PC-9 (cell line): ENCODE measurements at regions not wholly inside any gene's neighbourhood (a gene's known extent, or its start where the extent isn't known, plus 50 kb on each side); places are given as distances from the start of the nearest gene placed in this dataset.

ENCODE experiments used
- BruUV-seq: library from RNA; stranded (reverse); fragments of 400-500 nt; replicated peaks from 2 replicates; lab custom pipeline; 2021; lab: Mats Ljungman, UMichigan
- CTCF ChIA-PET: fragments of 300-600 bp; sonication (Branson Sonifier 250); formaldehyde crosslinking; loops from one replicate; lab custom pipeline; 2022; ENCODE audit warnings: antibody characterized with exemption; lab: Charles Lee
- POLR2A ChIA-PET: fragments of 300-600 bp; sonication (Branson Sonifier 250); formaldehyde crosslinking; loops from one replicate; lab custom pipeline; 2022; ENCODE audit warnings: antibody characterized with exemption; ENCODE audit not compliant: unreplicated experiment; lab: Charles Lee
- DNase-seq, 2 experiments: peaks; one replicate each; pipeline versions ENCODE4 v3.0.0 to v3.0.0-alpha.2; 2015 to 2022; ENCODE audit warnings: mixed read lengths in 1 of 2
- H2AFZ ChIP-seq: fragments of 200-600 bp; sonication (generic); 2 replicates; pipeline ENCODE4 v1.8.1; 2017; ENCODE audit warnings: antibody characterized with exemption
- H3F3A ChIP-seq: fragments of 200-600 bp; sonication (generic); 2 replicates; pipeline ENCODE4 v1.8.1; 2017; ENCODE audit warnings: antibody characterized with exemption, mild to moderate bottlenecking, low read depth; ENCODE audit not compliant: insufficient read depth
- H3K27ac ChIP-seq: fragments of 200-600 bp; sonication (generic); 2 replicates; pipeline ENCODE4 v1.6.1; 2016; ENCODE audit warnings: mixed run types
- H3K27me3 ChIP-seq: fragments of 200-600 bp; sonication (generic); 2 replicates; pipeline ENCODE4 v1.6.1; 2016; ENCODE audit warnings: low read depth, mixed run types; ENCODE audit not compliant: insufficient read depth
- H3K36me3 ChIP-seq: fragments of 200-600 bp; sonication (generic); 2 replicates; pipeline ENCODE4 v1.6.1; 2016; ENCODE audit warnings: low read depth, mixed run types
- H3K4me1 ChIP-seq: fragments of 200-600 bp; sonication (generic); replicated peaks from 2 replicates; pipeline ENCODE4 v1.6.1; 2016; ENCODE audit warnings: mixed run types; ENCODE audit not compliant: insufficient read depth
- H3K4me2 ChIP-seq: fragments of 200-600 bp; sonication (generic); 2 replicates; pipeline ENCODE4 v1.6.1; 2017; ENCODE audit warnings: mixed run types
- H3K4me3 ChIP-seq: fragments of 200-600 bp; sonication (generic); 2 replicates; pipeline ENCODE4 v1.6.1; 2016; ENCODE audit warnings: mixed run types
- H3K79me2 ChIP-seq: fragments of 200-600 bp; sonication (generic); 2 replicates; pipeline ENCODE4 v1.6.1; 2017; ENCODE audit warnings: low read depth, mixed run types
- H3K9me2 ChIP-seq: fragments of 200-600 bp; sonication (generic); 2 replicates; pipeline ENCODE4 v1.8.1; 2017; ENCODE audit warnings: mild to moderate bottlenecking; ENCODE audit not compliant: insufficient read depth
- H3K9me3 ChIP-seq: fragments of 200-600 bp; sonication (generic); 2 replicates; pipeline ENCODE4 v1.8.1; 2016; ENCODE audit warnings: low read depth; ENCODE audit not compliant: insufficient read depth
- H4K20me1 ChIP-seq: fragments of 200-600 bp; sonication (generic); 2 replicates; pipeline ENCODE4 v1.8.1; 2017; ENCODE audit not compliant: insufficient read depth
- EZH2 ChIP-seq: fragments of 200-600 bp; sonication (generic); IDR thresholded peaks from 2 replicates; pipeline ENCODE4 v1.8.0; 2017; ENCODE audit warnings: antibody characterized with exemption, low read depth
- intact Hi-C: fragments of 100-400 bp; cut with micrococcal nuclease; formaldehyde crosslinking; loops from one replicate; pipeline ENCODE4 v1.10.0; 2022; ENCODE audit not compliant: unreplicated experiment
- TF ChIP-seq, protein P1 (sequence below): fragments of 200-600 bp; sonication (generic); conservative IDR thresholded peaks from 2 replicates; pipeline ENCODE4 v1.6.1; 2017; ENCODE audit warnings: mixed run types, antibody characterized with exemption, mild to moderate bottlenecking, moderate library complexity

DNA sequence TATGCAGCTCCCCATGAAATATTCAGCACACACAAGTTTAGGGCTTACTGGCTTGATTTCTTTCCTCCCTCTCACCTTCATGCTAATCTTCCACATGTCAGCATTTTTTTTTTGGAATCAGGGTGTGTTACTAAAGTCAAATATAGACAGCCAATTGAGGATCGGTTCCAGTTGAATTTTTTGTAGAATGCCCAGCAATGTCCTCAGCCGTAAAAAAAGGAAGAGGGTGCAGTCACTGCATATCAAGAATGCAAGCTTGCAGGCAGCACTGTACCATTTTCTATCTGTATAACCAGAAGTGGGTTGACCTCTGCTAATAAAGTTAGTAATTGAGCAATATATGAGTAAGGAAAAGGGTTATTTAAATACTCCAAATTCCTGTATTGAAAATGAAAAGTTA is 51.4 kb upstream of the CHMP2B start:
- H3K9me2 ChIP-seq = no peaks in the 10 kb centered on the region
- H3K36me3 ChIP-seq = no peaks in the 10 kb centered on the region
- ChIA-PET POLR2A (no interaction called here), CTCF (no interaction called here)
- H3K27ac ChIP-seq = no peak overlapping the region
- intact Hi-C loops = no loop called here
- H3K4me3 ChIP-seq = no peak overlapping the region
- no peaks in the 10 kb centered on the region for H4K20me1 ChIP-seq
- no peak for TF ChIP-seq EZH2
- TF ChIP-seq, protein P1, sequence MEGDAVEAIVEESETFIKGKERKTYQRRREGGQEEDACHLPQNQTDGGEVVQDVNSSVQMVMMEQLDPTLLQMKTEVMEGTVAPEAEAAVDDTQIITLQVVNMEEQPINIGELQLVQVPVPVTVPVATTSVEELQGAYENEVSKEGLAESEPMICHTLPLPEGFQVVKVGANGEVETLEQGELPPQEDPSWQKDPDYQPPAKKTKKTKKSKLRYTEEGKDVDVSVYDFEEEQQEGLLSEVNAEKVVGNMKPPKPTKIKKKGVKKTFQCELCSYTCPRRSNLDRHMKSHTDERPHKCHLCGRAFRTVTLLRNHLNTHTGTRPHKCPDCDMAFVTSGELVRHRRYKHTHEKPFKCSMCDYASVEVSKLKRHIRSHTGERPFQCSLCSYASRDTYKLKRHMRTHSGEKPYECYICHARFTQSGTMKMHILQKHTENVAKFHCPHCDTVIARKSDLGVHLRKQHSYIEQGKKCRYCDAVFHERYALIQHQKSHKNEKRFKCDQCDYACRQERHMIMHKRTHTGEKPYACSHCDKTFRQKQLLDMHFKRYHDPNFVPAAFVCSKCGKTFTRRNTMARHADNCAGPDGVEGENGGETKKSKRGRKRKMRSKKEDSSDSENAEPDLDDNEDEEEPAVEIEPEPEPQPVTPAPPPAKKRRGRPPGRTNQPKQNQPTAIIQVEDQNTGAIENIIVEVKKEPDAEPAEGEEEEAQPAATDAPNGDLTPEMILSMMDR = no peak
- H3K27me3 ChIP-seq = no peaks in the 10 kb centered on the region
- no peak overlapping the region for H2AFZ ChIP-seq
- H3K4me1 ChIP-seq = no peaks in the 10 kb centered on the region
- H3K4me2 ChIP-seq = no peak overlapping the region
- H3F3A ChIP-seq = no peaks in the 10 kb centered on the region
- no peaks in the 10 kb centered on the region for H3K79me2 ChIP-seq
- no peaks in the 10 kb centered on the region for H3K9me3 ChIP-seq
- DNase-seq = no peak
- no TSS peak for BruUV-seq

DNA sequence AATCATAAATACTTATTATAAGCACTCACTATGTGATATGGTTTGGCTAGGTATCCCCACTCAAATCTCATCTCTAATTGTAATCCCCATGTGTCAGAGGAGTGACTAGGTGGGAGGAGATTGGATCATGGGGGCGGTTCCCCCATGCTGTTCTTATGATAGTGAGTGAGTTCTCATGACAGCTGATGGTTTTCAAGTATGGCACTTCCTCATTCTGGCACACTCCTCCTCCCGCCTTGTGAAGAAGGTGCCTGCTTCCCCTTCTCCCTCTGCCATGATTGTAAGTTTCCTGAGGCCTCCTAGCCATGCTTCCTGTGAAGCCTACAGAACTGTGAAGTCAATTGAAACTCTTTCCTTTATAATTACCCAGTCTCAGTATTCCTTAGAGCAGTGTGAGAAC is 53.3 kb upstream of the CHMP2B start:
- Histone ChIP-seq H3K4me3 (no peak overlapping the region), H3K79me2 (no peaks in the 10 kb centered on the region), H3K27me3 (no peaks in the 10 kb centered on the region), H3K36me3 (no peaks in the 10 kb centered on the region), H3K9me3 (no peaks in the 10 kb centered on the region), H4K20me1 (no peaks in the 10 kb centered on the region), H3K4me2 (no peak overlapping the region), H3F3A (no peaks in the 10 kb centered on the region), H3K9me2 (no peaks in the 10 kb centered on the region), H3K27ac (no peak overlapping the region), H3K4me1 (no peaks in the 10 kb centered on the region), H2AFZ (no peak overlapping the region)
- intact Hi-C loops = no loop called here
- POLR2A ChIA-PET = no interaction called here
- CTCF ChIA-PET = no interaction called here
- TF ChIP-seq EZH2 = no peak
- TF ChIP-seq, protein P1 = no peak
- no TSS peak for BruUV-seq
- DNase-seq = no peak

DNA sequence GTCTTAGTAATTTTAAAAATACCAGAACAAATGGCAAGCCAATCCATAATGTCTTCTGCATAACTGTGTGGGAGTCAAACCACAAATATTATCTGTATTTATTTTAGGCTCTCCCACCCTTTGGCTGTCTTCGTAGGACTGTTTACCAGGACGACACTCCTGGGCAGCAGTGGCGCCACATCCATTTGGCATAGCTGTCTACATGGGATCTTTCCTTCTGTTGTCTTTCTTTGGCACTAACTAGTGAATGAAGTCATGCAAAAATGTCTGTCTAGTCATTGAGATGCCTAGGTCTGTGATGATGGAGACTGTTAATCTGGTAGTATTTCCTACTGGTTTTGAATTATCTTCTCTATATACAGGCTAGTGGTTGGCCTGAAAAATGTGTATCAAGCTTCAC is 54.0 kb upstream of the CHMP2B start:
- ChIA-PET POLR2A (no interaction called here), CTCF (no interaction called here)
- no peak overlapping the region for H2AFZ ChIP-seq

More for the DNA sequence above, 54.0 kb upstream of the CHMP2B start:
- Histone ChIP-seq H3K27me3 (no peaks in the 10 kb centered on the region), H3K27ac (no peak overlapping the region), H3K9me3 (no peaks in the 10 kb centered on the region), H3K79me2 (no peaks in the 10 kb centered on the region), H3K4me2 (no peak overlapping the region), H3K9me2 (no peaks in the 10 kb centered on the region), H4K20me1 (no peaks in the 10 kb centered on the region), H3K4me1 (no peaks in the 10 kb centered on the region), H3K4me3 (no peak overlapping the region), H3K36me3 (no peaks in the 10 kb centered on the region), H3F3A (no peaks in the 10 kb centered on the region)
- DNase-seq = no peak
- TF ChIP-seq, protein P1 = no peak
- TF ChIP-seq EZH2 = no peak
- intact Hi-C loops = no loop called here
- no TSS peak for BruUV-seq
